Mononuclear cell (primary cell): ENCODE measurements at regions not wholly inside any gene's neighbourhood (a gene's known extent, or its start where the extent isn't known, plus 50 kb on each side); places are given as distances from the start of the nearest gene placed in this dataset.

Experiments
- H3K27me3 ChIP-seq: 2 replicates; pipeline ENCODE4 v1.6.0; 2011; ENCODE audit warnings: low read length, control low read depth; ENCODE audit not compliant: insufficient read depth
- H3K4me1 ChIP-seq: 2 replicates; pipeline ENCODE4 v1.5.1; 2011; ENCODE audit warnings: mild to moderate bottlenecking, low read length, control low read depth; ENCODE audit not compliant: insufficient read depth
- H3K4me3 ChIP-seq: 2 replicates; pipeline ENCODE4 v1.5.1; 2011; ENCODE audit warnings: mild to moderate bottlenecking, low read length, moderate library complexity
- H3K9me3 ChIP-seq: 2 replicates; pipeline ENCODE4 v1.5.1; 2011; ENCODE audit warnings: low read depth, mild to moderate bottlenecking, control low read depth, low read length

- no peak overlapping the region for H3K4me3 ChIP-seq
- H3K4me1 ChIP-seq: peaks cover 14% of the 10 kb centered on the region
- no peaks in the 10 kb centered on the region for H3K9me3 ChIP-seq
- H3K27me3 ChIP-seq: no peaks in the 10 kb centered on the region
Observed at GRCh38 chr18:10025711-10026670, 112.2 kb downstream of the VAPA start.

DNA sequence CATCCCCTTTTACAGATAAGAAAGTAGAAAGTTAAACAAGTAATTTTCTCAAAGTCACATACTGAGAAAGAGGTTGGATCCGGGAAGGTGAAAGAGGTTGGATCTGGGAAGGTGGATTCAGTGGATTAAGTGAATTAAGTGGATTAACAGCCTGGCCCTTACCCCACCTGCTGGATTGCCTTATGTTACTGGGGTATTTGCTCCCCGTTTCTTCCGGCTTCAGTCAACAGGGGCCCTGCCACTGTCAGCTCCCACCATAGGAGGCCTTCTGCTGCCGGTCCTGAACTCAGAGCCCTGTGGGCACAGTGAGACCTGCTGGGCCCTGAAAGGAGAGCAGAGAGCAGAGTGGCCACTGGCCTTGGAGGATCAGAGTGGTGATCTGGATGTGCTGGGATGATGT lies 113.2 kb downstream of the VAPA start:
- H3K4me3 ChIP-seq: no peak overlapping the region
- no peaks in the 10 kb centered on the region for H3K27me3 ChIP-seq

DNA sequence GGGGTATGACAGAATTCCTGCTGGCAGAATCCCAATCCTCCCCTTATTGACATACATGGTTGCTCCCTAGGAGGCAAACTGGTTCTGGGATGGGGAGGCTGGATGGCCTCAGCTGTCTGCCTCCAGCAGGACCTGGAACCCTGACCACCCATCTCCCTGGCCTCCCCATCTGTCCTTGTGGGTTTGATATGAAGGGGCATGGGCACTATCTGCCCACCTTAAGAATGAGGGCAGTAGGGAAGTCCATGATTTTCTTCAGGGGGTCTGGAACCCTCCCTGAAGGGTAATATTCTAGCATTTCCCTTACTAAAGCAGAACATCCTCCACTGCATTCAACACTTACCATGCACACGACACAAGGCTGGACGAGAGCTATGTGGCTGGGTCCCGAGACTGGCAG lies 113.6 kb downstream of the VAPA start:
- no peaks in the 10 kb centered on the region for H3K9me3 ChIP-seq
- H3K4me1 ChIP-seq: peaks cover 20% of the 10 kb centered on the region
- H3K27me3 ChIP-seq: no peaks in the 10 kb centered on the region
- H3K4me3 ChIP-seq: no peak overlapping the region

More for the DNA sequence above, 113.2 kb downstream of the VAPA start:
- Histone ChIP-seq H3K9me3 (no peaks in the 10 kb centered on the region), H3K4me1 (peaks cover 15% of the 10 kb centered on the region)

GRCh38 chr18:10029711-10030110 lies 115.9 kb downstream of the VAPA start:
- no peaks in the 10 kb centered on the region for H3K9me3 ChIP-seq
- H3K27me3 ChIP-seq: no peaks in the 10 kb centered on the region
- H3K4me1 ChIP-seq: peaks cover 18% of the 10 kb centered on the region
- H3K4me3 ChIP-seq: no peak overlapping the region

GRCh38 chr18:10030816-10031541 lies 117.2 kb downstream of the VAPA start:
- peaks cover 18% of the 10 kb centered on the region for H3K4me1 ChIP-seq
- no peaks in the 10 kb centered on the region for H3K9me3 ChIP-seq
- no peaks in the 10 kb centered on the region for H3K27me3 ChIP-seq
- no peak overlapping the region for H3K4me3 ChIP-seq

GRCh38 chr18:10032331-10033015 lies 118.7 kb downstream of the VAPA start:
- Histone ChIP-seq H3K4me3 (peak overlapping the region; percentile 41), H3K9me3 (no peaks in the 10 kb centered on the region), H3K4me1 (peaks cover 18% of the 10 kb centered on the region), H3K27me3 (no peaks in the 10 kb centered on the region)

DNA sequence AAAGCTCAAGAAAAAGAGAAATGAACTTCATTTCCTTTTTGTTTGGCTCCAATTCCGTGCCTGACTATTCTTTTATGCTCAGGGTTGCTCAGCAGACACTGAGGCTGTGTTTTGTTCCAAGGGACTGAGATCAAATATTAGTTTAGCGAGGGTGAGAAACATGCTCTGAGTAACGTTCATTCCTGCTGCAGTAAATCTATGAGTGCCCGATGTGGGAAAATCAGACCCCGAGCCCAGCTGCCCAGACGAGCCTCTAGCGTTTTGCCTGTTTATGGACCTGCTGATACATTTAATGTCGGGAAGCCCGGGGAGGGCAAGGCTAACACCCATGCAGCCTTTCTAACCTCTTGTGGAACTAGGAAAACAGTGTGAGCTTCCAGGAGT lies 119.2 kb downstream of the VAPA start:
- Histone ChIP-seq H3K4me3 (peak overlapping the region; percentile 41), H3K4me1 (peaks cover 18% of the 10 kb centered on the region), H3K9me3 (no peaks in the 10 kb centered on the region), H3K27me3 (no peaks in the 10 kb centered on the region)

DNA sequence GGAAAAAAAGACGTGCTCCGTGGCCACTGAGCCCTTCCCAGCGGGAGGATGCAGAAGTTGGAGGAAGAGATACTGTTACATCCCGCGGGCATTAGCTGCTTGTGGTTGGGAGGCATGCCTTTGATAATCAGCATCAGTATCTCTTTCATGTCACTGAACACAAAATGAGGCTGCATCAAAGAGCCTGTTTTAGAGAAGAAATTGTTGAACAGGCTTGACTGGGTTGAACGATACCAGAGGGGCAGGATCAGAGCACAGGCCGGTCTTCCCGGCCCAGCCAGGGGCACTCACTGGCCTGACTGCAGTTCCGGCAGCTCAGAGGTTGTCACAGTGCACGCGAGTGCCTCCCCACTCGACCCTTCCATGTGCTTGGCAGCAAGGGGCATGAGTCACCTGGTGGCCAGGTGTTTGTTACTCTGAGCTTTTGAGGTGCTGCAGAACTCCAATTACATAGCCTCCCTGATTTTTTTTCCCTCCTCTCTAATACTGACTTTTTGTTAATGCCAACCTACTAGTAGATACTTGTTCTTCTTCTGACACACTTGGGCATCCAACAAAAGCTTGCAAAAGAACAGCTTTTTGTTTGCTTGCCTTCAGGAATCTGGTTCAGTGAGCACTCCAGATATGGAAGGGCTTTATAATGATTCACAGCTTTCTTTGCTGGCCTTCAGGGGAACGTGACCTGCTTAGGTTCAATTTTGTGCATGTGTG lies 121.6 kb downstream of the VAPA start:
- H3K9me3 ChIP-seq: no peaks in the 10 kb centered on the region
- H3K27me3 ChIP-seq: no peaks in the 10 kb centered on the region
- H3K4me1 ChIP-seq: peaks cover 18% of the 10 kb centered on the region
- H3K4me3 ChIP-seq: no peak overlapping the region

DNA sequence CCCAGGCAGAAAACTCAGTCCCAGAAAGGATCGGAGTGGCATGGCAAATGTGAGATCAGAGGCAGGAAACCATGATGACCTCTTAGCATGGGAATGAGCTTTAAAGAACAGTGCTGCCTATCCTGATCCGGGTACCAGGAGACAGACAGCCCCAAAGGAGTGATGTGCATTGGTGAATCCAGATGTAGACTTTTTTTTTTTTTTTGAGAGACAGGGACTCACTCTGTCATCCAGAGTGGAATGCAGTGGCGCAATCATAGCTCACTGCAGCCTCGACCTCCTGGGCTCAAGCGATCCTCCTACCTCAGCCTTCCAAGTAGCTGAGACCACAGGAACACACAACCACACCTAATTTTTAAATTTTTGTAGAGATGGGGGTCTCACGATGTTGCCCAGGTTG lies 122.7 kb downstream of the VAPA start:
- Histone ChIP-seq H3K4me1 (peaks cover 18% of the 10 kb centered on the region), H3K9me3 (peaks cover 4% of the 10 kb centered on the region), H3K27me3 (no peaks in the 10 kb centered on the region), H3K4me3 (no peak overlapping the region)

DNA sequence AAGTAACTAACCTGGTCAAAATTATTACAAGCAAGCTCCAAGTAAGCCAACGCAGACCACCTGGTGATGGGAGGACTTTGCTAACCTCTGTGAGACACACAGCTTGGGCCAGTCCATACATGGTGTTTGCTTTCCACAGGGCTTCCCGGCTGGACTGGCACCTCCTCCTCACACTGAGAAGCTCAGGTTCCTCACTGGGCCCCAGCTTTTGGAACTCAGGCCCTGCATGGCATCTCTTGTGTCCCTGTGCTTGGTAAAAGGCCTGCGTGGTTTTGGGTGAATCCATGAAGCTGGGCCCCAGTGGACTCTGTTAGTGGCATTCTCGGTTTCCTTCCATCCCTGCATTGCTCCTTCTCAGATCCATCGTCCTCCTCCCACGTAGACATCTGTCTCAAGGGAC lies 123.4 kb downstream of the VAPA start:
- Histone ChIP-seq H3K4me3 (no peak overlapping the region), H3K9me3 (peaks cover 11% of the 10 kb centered on the region), H3K4me1 (peaks cover 15% of the 10 kb centered on the region)

DNA sequence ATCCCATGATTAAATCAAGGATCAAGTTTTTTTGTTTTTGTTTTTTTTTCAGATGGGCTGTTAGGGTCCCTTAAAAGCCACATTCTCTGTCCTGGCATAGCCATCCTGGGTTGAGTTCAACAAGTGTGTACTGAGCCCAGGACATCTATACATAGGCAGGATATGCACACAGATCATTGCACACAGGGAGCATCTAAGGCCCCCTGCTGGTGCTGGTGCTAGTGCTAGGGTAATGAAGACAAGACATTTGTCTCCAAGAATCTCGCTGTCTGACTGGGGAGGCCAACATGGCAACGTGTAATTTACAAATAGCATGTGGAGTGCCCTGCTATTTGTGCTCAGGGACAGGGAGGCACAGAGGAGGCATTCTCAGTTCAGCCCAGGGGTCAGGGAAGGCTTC lies 124.5 kb downstream of the VAPA start:
- Histone ChIP-seq H3K4me3 (no peak overlapping the region), H3K4me1 (peaks cover 4% of the 10 kb centered on the region), H3K27me3 (no peaks in the 10 kb centered on the region), H3K9me3 (peaks cover 17% of the 10 kb centered on the region)

More for the DNA sequence above, 123.4 kb downstream of the VAPA start:
- no peaks in the 10 kb centered on the region for H3K27me3 ChIP-seq

DNA sequence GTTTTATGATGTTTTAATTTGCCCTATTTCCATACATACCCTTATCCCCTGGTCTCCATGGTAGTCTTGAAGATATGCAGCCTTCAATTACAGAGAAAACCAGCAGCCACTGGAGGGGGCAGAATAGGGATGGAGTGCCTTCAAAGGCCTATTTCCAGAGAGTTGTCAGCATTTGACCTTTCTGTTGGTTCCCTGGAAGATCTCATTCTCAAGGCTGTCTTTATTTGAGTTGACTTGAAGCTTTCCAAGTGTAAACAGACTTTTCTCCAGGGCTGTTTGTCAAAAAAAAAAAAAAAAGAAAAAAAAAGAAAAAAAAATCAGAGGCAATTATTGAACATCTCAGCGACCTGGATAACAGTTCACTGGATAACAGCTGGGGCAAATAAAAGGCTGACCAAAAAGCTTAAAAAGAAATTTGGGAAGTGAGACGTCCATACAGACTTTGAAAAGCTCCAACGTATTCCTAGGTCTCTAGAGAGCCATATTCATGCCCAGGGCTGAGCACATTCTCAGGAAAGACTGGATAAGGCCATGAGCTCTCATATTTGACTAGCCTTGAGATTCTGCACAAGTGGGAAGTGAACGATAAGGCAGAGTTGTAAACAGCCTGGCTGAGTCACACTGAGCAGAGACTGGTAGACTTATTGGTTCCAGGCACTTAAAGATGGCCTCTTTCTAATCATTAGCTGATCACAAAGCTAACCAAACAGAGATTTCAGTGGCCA lies 126.6 kb downstream of the VAPA start:
- H3K4me1 ChIP-seq: peaks cover 4% of the 10 kb centered on the region
- H3K4me3 ChIP-seq: no peak overlapping the region
- H3K9me3 ChIP-seq: peaks cover 17% of the 10 kb centered on the region
- H3K27me3 ChIP-seq: no peaks in the 10 kb centered on the region

GRCh38 chr18:10041180-10041579 lies 127.4 kb downstream of the VAPA start:
- Histone ChIP-seq H3K9me3 (peaks cover 17% of the 10 kb centered on the region), H3K4me1 (peaks cover 4% of the 10 kb centered on the region), H3K27me3 (no peaks in the 10 kb centered on the region), H3K4me3 (no peak overlapping the region)

GRCh38 chr18:10042492-10042891 lies 128.7 kb downstream of the VAPA start:
- Histone ChIP-seq H3K4me1 (peaks cover 4% of the 10 kb centered on the region), H3K9me3 (peaks cover 17% of the 10 kb centered on the region), H3K27me3 (no peaks in the 10 kb centered on the region), H3K4me3 (no peak overlapping the region)
